WTC11 (cell line): ENCODE measurements at regions not wholly inside any gene's neighbourhood (a gene's known extent, or its start where the extent isn't known, plus 50 kb on each side); places are given as distances from the start of the nearest gene placed in this dataset.

Source experiments
- ATAC-seq: fragments of 200-7000 bp; cut with Tn5 transposase; 2 replicates; pipeline ENCODE4 v1.10.0; 2021; ENCODE audit warnings: mild to moderate bottlenecking, moderate library complexity
- CTCF ChIA-PET: fragments of 300-600 bp; sonication (Branson Sonifier 250); formaldehyde crosslinking; loops from one replicate; lab custom pipeline; 2021; ENCODE audit warnings: antibody characterized with exemption; lab: Charles Lee
- POLR2A ChIA-PET: fragments of 350-600 bp; sonication (Branson Sonifier 250); formaldehyde crosslinking; loops from one replicate; lab custom pipeline; 2021; ENCODE audit warnings: antibody characterized with exemption; lab: Charles Lee
- DNase-seq: peaks from one replicate; pipeline ENCODE4 v3.0.0; 2021; ENCODE audit warnings: low spot score
- H3K27ac Mint-ChIP-seq: 2 replicates; pipeline ENCODE4 v1.8.0; 2021; ENCODE audit warnings: mixed read lengths
- H3K27me3 Mint-ChIP-seq: 2 replicates; pipeline ENCODE4 v1.8.0; 2021; ENCODE audit warnings: low read depth, mild to moderate bottlenecking, moderate library complexity, mixed read lengths
- H3K36me3 Mint-ChIP-seq: 2 replicates; pipeline ENCODE4 v1.8.0; 2021; ENCODE audit warnings: mixed read lengths
- H3K4me1 Mint-ChIP-seq: 2 replicates; pipeline ENCODE4 v1.8.0; 2022; ENCODE audit warnings: mixed read lengths
- H3K4me3 Mint-ChIP-seq: 2 replicates; pipeline ENCODE4 v1.8.0; 2021; ENCODE audit warnings: mild to moderate bottlenecking, moderate library complexity, mixed read lengths
- H3K9me3 Mint-ChIP-seq: 2 replicates; pipeline ENCODE4 v1.8.0; 2021; ENCODE audit warnings: mixed read lengths
- EMX1 ChIP-seq: fragments of 250-450 bp; sonication (Bioruptor Pico); IDR thresholded peaks from 2 replicates; pipeline ENCODE4 v1.8.0; 2021; ENCODE audit warnings: mild to moderate bottlenecking
- IRF2 ChIP-seq: sonication (generic); formaldehyde crosslinking; IDR thresholded peaks from 2 replicates; pipeline ENCODE4 v1.8.0; 2022; ENCODE audit warnings: low read depth, missing genetic modification reagents, borderline replicate concordance
- NFE2L1 ChIP-seq: sonication (generic); formaldehyde crosslinking; IDR thresholded peaks from 2 replicates; pipeline ENCODE4 v1.8.1; 2023; ENCODE audit warnings: missing genetic modification reagents
- NFYB ChIP-seq: sonication (generic); formaldehyde crosslinking; conservative IDR thresholded peaks from 2 replicates; pipeline ENCODE4 v1.8.0; 2022; ENCODE audit warnings: low read depth, missing genetic modification reagents
- ZNF671 ChIP-seq: fragments of 250-450 bp; sonication (Bioruptor Pico); IDR thresholded peaks from 2 replicates; pipeline ENCODE4 v1.8.0; 2021; ENCODE audit warnings: mild to moderate bottlenecking
- TF ChIP-seq, protein P1 (sequence below): fragments of 250-450 bp; sonication (Bioruptor Pico); IDR thresholded peaks from 2 replicates; pipeline ENCODE4 v2.1.2; 2022; ENCODE audit warnings: mild to moderate bottlenecking, moderate library complexity
- TF ChIP-seq, protein P2 (sequence below): sonication (generic); formaldehyde crosslinking; conservative IDR thresholded peaks from 2 replicates; pipeline ENCODE4 v1.8.1; 2022; ENCODE audit warnings: mild to moderate bottlenecking, missing genetic modification reagents
- TF ChIP-seq, protein P3 (sequence below): sonication (generic); formaldehyde crosslinking; IDR thresholded peaks from 2 replicates; pipeline ENCODE4 v1.8.0; 2022; ENCODE audit warnings: mild to moderate bottlenecking, missing genetic modification reagents
- TF ChIP-seq, protein P4 (sequence below): sonication (generic); formaldehyde crosslinking; IDR thresholded peaks from 2 replicates; pipeline ENCODE4 v1.8.0; 2022; ENCODE audit warnings: mild to moderate bottlenecking, missing genetic modification reagents
- TF ChIP-seq, protein P5 (sequence below): sonication (generic); formaldehyde crosslinking; IDR thresholded peaks from 2 replicates; pipeline ENCODE4 v1.8.0; 2022; ENCODE audit warnings: mild to moderate bottlenecking, missing genetic modification reagents
- TF ChIP-seq, protein P6 (sequence below): sonication (generic); formaldehyde crosslinking; IDR thresholded peaks from 2 replicates; pipeline ENCODE4 v1.8.1; 2022; ENCODE audit warnings: mild to moderate bottlenecking, moderate library complexity, missing genetic modification reagents
- TF ChIP-seq, protein P7 (sequence below): sonication (generic); formaldehyde crosslinking; IDR thresholded peaks from 2 replicates; pipeline ENCODE4 v1.8.0; 2023; ENCODE audit warnings: mild to moderate bottlenecking, missing genetic modification reagents

DNA sequence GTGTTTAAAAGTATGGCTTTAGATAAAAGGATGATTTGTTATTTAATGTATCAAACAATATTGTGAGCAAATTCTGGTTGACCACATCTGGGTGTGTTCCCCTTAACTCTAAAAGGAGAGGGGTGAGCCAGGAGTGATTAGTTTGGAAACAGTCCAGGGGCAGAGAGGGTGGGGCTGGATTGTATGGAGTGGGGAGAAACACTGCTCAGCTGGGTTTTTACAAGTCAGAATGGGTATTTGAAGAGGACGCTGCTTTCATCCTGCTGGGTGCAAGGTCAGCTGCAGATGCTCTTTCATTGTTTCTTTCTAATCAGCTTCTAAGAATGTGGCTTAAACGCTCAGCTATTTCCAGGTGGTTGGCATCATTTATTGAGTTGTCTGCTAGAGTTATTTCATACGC is 82.8 kb upstream of the LIMCH1 start (continued):
- TF ChIP-seq, protein P1, sequence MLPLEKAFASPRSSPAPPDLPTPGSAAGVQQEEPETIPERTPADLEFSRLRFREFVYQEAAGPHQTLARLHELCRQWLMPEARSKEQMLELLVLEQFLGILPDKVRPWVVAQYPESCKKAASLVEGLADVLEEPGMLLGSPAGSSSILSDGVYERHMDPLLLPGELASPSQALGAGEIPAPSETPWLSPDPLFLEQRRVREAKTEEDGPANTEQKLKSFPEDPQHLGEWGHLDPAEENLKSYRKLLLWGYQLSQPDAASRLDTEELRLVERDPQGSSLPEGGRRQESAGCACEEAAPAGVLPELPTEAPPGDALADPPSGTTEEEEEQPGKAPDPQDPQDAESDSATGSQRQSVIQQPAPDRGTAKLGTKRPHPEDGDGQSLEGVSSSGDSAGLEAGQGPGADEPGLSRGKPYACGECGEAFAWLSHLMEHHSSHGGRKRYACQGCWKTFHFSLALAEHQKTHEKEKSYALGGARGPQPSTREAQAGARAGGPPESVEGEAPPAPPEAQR (CRISPR knock-in tag): no peak
- no peak for TF ChIP-seq EMX1
- TF ChIP-seq, protein P2, sequence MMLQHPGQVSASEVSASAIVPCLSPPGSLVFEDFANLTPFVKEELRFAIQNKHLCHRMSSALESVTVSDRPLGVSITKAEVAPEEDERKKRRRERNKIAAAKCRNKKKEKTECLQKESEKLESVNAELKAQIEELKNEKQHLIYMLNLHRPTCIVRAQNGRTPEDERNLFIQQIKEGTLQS: no peak
- TF ChIP-seq, protein P3, sequence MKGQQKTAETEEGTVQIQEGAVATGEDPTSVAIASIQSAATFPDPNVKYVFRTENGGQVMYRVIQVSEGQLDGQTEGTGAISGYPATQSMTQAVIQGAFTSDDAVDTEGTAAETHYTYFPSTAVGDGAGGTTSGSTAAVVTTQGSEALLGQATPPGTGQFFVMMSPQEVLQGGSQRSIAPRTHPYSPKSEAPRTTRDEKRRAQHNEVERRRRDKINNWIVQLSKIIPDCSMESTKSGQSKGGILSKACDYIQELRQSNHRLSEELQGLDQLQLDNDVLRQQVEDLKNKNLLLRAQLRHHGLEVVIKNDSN: no peak

DNA sequence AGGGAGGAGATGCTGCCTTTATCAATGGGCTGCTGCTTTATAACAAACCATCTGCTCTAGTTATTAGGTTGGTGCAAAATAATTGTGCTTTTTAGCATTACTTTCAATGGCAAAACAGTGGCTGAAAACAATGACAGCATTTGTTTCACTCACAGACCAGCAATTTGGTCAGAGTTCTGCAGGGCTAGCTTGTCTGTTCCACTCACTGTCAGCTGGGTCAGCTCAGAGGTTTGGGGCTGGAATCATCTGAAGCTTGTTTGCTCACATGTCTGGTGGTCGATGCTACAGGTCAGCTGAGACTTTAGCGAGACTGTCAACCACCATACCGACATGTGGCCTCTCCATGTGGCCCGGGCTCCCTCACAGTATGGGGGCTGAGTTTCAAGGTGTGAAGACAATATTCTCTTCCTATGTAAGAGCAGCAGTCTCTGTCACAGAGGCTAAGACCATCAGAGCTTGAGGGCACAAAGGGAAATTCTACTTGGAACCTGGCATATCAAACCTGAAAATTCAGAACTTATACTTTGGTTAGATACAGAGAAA is 81.3 kb upstream of the LIMCH1 start:
- no peak overlapping the region for H3K27ac Mint-ChIP-seq
- H3K4me1 Mint-ChIP-seq: peaks cover 44% of the 10 kb centered on the region
- no peak overlapping the region for H3K4me3 Mint-ChIP-seq
- no peak for ATAC-seq
- POLR2A ChIA-PET: no interaction called here
- H3K27me3 Mint-ChIP-seq: peaks cover 2% of the 10 kb centered on the region
- H3K36me3 Mint-ChIP-seq: no peaks in the 10 kb centered on the region
- no peak for DNase-seq
- H3K9me3 Mint-ChIP-seq: no peaks in the 10 kb centered on the region
- CTCF ChIA-PET: interaction anchor here (1.3 to 1.8 kb wide), 2 partner anchors 98 to 176 kb away, joined by 4 to 7 read pairs; no protein-coding TSS in a partner anchor
- TF ChIP-seq, protein P4, sequence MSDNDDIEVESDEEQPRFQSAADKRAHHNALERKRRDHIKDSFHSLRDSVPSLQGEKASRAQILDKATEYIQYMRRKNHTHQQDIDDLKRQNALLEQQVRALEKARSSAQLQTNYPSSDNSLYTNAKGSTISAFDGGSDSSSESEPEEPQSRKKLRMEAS (CRISPR knock-in tag): peak; percentile 58
- TF ChIP-seq NFYB (CRISPR knock-in tag) (no peak), ZNF671 (CRISPR knock-in tag) (no peak)

DNA sequence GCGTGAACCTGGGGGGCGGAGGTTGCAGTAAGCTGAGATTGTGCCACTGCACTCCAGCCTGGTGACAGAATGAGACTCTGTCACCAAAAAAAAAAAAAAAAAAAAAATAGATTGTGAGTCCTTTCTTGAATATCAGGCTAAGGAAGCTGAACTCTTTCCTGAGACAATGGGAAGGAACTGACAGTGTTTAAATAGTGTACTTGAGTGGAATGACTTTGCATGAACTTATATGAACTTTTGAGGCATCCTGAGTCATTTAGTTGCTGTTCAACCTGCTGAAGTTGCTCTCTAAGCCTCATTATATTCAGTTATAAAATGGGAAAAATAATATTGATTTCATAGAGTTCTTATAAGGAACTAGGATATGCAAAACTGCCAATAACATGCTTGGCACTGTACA is 79.3 kb upstream of the LIMCH1 start:
- ATAC-seq (no peak), DNase-seq (no peak)
- H3K27ac Mint-ChIP-seq: no peak overlapping the region
- ChIA-PET CTCF (interaction anchor here (0.6 to 1.1 kb wide), 2 partner anchors 12 to 1711 kb away, joined by 3 to 5 read pairs; no protein-coding TSS in a partner anchor), POLR2A (interaction anchor here (0.6 kb wide), 1 partner anchor 1818 kb away, joined by 3 read pairs; no protein-coding TSS in a partner anchor)
- TF ChIP-seq NFE2L1 (no peak), IRF2 (CRISPR knock-in tag) (no peak)
- TF ChIP-seq, protein P4 (CRISPR knock-in tag): no peak
- TF ChIP-seq, protein P5, sequence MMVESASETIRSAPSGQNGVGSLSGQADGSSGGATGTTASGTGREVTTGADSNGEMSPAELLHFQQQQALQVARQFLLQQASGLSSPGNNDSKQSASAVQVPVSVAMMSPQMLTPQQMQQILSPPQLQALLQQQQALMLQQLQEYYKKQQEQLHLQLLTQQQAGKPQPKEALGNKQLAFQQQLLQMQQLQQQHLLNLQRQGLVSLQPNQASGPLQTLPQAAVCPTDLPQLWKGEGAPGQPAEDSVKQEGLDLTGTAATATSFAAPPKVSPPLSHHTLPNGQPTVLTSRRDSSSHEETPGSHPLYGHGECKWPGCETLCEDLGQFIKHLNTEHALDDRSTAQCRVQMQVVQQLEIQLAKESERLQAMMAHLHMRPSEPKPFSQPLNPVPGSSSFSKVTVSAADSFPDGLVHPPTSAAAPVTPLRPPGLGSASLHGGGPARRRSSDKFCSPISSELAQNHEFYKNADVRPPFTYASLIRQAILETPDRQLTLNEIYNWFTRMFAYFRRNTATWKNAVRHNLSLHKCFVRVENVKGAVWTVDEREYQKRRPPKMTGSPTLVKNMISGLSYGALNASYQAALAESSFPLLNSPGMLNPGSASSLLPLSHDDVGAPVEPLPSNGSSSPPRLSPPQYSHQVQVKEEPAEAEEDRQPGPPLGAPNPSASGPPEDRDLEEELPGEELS: no peak
- TF ChIP-seq, protein P6, sequence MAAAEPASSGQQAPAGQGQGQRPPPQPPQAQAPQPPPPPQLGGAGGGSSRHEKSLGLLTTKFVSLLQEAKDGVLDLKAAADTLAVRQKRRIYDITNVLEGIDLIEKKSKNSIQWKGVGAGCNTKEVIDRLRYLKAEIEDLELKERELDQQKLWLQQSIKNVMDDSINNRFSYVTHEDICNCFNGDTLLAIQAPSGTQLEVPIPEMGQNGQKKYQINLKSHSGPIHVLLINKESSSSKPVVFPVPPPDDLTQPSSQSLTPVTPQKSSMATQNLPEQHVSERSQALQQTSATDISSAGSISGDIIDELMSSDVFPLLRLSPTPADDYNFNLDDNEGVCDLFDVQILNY (CRISPR knock-in tag): no peak
- TF ChIP-seq, protein P7, sequence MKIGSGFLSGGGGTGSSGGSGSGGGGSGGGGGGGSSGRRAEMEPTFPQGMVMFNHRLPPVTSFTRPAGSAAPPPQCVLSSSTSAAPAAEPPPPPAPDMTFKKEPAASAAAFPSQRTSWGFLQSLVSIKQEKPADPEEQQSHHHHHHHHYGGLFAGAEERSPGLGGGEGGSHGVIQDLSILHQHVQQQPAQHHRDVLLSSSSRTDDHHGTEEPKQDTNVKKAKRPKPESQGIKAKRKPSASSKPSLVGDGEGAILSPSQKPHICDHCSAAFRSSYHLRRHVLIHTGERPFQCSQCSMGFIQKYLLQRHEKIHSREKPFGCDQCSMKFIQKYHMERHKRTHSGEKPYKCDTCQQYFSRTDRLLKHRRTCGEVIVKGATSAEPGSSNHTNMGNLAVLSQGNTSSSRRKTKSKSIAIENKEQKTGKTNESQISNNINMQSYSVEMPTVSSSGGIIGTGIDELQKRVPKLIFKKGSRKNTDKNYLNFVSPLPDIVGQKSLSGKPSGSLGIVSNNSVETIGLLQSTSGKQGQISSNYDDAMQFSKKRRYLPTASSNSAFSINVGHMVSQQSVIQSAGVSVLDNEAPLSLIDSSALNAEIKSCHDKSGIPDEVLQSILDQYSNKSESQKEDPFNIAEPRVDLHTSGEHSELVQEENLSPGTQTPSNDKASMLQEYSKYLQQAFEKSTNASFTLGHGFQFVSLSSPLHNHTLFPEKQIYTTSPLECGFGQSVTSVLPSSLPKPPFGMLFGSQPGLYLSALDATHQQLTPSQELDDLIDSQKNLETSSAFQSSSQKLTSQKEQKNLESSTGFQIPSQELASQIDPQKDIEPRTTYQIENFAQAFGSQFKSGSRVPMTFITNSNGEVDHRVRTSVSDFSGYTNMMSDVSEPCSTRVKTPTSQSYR (CRISPR knock-in tag): no peak
- TF ChIP-seq, all 79 proteins: peak for 0
- H3K4me3 Mint-ChIP-seq: no peak overlapping the region
- no peaks in the 10 kb centered on the region for H3K9me3 Mint-ChIP-seq
- no peaks in the 10 kb centered on the region; the same call in 1 of the 2 replicates for H3K27me3 Mint-ChIP-seq
- H3K4me1 Mint-ChIP-seq: peaks cover 32% of the 10 kb centered on the region
- H3K36me3 Mint-ChIP-seq: no peaks in the 10 kb centered on the region
